ENCODE measurements at regions not wholly inside any gene's neighbourhood (a gene's known extent, or its start where the extent isn't known, plus 50 kb on each side); places are given as distances from the start of the nearest gene placed in this dataset.
"Not testable (repeated sequence)": the region's sequence is repeated elsewhere in the genome, so short reads cannot be mapped to it uniquely, and the experiment has no call there.

DNA sequence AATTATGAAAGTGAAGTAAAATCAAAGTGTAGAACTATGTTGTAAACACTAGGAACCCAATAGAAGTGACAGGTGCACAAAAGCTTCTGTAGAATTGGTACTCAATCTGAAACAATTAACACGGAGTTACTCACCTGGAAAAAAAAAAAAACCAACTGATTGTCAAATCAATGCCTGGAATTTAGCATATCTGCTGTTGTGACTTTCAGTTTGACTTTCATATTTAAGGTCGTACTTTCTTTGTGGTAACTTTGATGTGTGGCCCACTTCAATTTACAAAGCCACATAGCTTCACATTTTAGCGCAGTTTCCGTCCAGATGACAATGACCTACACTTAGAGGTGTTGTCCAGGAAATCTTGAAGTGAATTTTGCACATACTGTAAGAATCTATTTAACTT, 1124.9 kb downstream of the STIM2 start:
- DNase-seq, result no peak

- no peak for DNase-seq
Measured at GRCh38 chr4:27986476-27986875, 1125.8 kb downstream of the STIM2 start.

DNA sequence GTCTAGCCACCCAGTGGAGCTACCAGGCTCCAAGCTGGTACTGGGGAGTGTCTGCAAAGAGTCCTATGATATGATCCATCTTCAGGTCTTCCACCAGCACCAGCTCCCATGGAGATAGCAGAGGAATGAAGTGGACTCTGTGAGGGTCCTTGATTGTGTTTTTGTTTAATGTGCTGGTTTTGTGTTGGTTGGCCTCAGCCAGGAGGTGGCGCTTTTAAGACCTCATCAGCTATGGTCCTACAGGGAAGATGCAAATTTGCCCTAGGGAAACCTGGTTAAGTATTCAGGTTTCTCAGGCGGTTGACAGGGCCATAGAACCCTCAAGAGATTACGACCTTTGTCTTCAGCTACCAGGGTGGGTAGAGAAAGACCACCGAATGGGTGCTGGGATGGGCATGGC, 1141.1 kb downstream of the STIM2 start:
- DNase-seq, result no peak

DNA sequence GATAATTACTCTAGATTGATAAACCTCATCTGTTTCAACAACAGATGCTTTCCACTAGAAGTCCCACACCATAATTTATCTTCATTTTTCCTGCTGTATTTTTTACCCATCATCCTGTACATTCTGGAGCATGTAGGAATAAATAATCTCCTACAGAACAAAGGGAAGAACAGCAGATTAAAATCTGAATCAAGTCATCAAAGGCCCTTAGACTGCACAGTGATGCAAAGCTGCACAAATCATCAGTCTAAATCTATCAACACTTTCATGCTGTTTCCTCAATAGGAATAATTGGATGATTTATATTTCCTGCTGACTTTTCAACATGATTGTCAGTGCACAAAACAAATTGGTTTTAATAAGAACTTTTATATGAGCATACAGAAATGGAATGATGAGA, 1143.9 kb downstream of the STIM2 start:
- DNase-seq, result no peak

GRCh38 chr4:28006021-28006420, 1145.4 kb downstream of the STIM2 start:
- no peak for DNase-seq

DNA sequence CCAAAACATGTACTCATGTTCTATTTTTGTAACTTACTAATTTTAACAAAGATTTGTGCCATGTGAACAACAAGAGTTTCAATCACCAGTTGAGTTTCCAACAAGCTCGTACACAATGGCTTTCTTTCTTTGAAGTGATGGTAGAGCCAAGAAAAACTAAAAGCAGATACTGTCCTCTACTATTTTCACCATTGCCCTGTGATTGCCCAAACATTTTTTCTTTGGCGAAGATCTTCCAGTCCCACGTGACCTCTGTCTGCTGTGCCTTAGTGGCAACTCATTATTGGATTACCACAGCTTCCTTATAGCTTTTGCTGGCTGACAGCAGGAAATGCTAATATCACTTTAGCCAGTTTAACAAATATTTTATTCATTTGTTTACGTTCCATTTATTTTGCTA, 1147.1 kb downstream of the STIM2 start:
- DNase-seq, result no peak

DNA sequence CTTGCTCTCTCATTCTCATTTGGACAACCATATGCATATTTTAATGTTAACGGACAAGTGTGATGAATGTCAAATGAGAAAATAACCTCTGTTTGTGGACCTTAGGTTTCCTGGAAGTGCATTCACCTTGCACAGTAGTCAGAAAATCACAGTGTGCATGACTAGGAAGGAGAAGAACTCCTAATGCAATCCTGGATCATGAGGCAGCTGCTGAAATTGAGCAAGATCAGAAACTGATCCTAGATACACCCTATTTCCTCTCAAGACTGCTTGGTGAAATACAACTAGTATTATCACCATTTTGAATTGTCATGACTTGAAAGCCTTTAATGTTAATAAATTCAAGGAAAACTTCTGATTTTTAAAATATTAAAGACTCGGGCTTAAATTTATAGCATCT, 1148.9 kb downstream of the STIM2 start:
- DNase-seq, result no peak

- no peak for DNase-seq
Measured at GRCh38 chr4:28010577-28011240, 1150.1 kb downstream of the STIM2 start.

GRCh38 chr4:28014469-28014868, 1153.8 kb downstream of the STIM2 start:
- no peak for DNase-seq

DNA sequence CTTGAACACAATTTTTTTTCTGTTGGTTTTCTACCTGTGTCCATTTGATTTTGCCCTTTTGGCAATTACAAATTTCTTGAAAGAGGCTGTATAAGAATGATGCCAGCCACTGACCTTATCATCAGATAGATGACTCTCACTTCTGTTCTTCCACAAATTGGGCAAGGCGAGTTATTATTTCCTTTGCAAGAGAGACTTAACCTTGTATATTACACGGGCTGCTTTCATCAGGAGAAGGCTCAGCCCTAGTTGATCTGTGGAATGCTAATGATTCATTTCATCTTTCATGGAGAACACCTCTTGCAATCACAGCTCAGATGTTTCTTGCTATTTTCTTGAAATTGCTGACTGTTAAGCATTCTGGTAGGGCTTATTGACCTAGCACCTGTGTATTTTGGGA, 1155.4 kb downstream of the STIM2 start:
- no peak for DNase-seq

DNA sequence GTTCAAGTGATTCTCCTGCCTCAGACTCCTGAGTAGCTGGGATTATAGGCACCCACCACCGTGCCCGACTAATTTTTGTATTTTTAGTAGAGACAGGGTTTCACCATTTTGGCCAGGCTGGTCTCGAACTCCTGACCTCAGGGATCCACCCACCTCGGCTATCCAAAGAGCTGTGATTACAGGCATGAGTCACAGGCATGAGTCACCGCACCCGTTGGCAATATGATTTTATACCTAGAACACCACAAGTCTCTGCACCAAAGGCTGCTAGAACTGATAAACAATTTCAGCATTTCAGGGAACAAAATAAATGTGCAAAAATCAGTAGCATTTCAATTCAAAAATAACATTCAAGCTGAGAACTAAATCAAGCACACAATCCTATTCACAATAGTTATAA, 1177.6 kb downstream of the STIM2 start:
- DNase-seq, result not testable (repeated sequence)

DNA sequence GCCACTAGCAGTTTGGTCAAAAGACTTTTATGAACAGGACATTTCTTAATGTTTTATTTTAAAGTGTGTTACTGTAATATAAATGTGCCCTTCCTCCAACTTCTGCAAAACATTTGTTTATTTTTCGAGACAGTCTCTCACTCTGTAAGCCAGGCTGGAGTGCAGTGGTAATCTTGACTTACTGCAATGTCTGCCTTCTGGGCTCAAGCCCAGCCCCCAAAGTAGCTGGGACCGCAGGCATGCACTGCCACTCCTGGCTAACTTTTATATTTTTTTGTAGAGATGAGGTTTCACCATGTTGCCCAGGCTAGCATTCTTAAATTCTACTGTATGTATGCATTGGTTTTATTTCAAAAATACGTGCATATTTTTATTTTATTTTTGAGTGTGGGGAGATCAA, 1201.9 kb downstream of the STIM2 start:
- DNase-seq, result no peak

GRCh38 chr4:28073860-28074555, 1213.4 kb downstream of the STIM2 start:
- DNase-seq, result no peak

GRCh38 chr4:28075401-28075956, 1214.8 kb downstream of the STIM2 start:
- no peak for DNase-seq

DNA sequence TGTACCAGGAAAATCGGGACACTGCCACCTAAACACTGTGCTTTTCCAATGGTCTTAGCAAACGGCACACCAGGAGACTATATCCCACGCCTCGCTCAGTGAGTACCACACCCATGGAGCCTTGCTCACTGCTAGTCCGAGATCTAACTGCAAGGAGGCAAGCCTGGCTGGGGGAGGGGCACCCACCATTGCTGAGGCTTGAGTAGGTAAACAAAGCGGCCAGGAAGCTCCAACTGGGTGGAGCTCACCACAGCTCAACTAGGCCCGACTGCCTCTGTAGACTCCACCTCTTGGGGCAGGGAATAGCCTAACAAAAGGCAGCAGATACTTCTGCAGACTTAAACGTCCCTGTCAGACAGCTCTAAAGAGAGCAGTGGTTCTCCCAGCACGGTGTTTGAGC, 1216.6 kb downstream of the STIM2 start:
- not testable (repeated sequence) for DNase-seq

DNA sequence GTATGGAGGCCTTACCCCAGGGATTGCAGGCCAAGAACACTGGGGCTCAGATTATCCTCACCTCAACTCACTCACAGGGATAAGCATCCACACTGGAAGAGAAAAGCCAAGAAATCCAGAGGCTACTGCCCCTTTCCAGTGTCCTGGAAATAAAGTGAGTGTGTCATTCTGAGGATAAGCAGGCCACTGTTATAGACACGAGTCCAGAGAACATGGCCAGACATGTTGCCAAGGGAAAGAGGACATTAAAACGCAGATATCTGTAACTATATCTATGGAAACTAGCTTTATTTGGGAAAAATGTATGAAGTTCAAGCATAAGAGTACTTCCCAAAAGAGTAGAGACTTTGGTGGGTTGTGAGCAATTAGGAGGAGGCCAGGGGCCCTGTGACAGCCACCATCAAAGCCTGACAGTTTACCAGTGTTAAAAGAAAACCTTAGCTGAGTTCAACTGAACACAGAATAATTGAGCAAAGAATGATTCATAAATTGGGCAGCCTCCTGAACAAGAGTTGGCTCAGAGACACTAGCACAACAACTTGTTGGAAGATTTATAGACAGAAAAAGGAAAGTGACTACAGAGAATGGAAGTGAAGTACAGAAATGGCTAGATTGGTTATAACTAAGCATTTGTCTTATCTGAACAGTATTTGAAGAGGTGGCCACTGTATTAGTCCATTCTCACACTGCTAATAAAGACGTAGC, 1222.2 kb downstream of the STIM2 start:
- no peak for DNase-seq

- DNase-seq, result no peak
Measured at GRCh38 chr4:28092610-28093009, 1232.0 kb downstream of the STIM2 start.

- DNase-seq, result no peak
Measured at GRCh38 chr4:28093071-28093470, 1232.4 kb downstream of the STIM2 start.

DNA sequence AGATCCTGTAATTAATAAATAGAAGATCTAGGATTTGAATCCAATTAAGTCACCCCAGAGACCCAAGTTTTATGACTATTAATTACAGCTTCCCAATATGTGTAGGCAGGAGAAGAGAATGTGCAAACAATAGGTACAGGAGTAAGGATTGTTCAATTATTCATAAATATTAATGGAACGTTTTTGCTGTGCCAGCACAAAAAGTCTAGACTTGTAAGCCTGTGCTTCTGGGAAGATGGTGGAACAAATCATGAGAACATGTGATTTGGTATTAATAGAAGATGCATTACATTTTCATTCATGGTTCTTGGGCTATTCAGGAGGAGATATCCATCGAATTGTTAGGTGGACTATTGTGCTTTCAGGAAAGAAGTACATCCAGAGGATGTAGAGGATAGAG, 1240.9 kb downstream of the STIM2 start:
- no peak for DNase-seq

DNA sequence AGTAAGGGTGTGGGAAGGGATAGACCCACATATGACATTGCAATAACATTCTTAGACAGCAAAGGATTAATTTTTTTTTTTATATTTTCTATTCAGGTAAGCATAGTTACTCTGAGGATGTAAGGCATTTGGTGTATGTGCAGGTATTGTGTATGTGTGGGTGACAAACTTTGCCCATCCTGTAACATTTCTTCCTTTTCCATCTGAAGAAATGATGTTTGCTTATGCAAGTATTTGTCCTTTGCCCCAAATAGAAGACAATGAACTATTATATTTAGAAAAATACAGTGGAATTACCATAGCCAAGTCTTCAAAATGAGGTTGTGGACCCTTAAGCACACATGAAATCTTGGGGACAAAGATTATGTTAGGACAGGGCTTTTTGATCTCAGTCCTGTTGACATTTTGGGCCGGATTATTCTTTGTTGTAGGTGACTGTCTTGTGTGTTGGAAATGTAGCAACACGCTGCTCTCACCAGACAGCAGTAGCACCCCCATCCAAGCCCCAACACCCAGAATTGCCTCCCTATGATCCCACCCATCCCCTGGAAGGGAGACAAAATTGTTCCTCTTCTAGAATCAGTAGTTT, 1244.7 kb downstream of the STIM2 start:
- no peak for DNase-seq

DNA sequence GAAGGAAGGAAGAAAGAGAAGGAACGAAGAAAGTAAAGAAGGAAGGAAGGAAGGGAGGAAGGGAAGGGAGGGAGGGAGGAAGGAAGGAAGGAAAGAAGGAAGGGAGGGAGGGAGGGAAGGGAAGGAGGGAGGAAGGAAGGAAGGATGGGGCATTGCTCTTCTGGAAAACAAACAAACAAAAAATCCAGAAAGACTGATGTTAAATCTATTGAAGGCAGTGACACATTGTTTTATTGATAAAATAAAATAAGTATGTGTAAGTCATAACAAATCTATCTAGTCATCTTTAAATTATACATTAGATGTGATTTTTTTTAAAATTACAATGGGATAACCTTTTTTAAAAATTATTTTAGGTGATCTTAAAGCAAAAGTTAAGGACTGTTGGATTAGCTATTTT, 1245.5 kb downstream of the STIM2 start:
- DNase-seq, result no peak

DNA sequence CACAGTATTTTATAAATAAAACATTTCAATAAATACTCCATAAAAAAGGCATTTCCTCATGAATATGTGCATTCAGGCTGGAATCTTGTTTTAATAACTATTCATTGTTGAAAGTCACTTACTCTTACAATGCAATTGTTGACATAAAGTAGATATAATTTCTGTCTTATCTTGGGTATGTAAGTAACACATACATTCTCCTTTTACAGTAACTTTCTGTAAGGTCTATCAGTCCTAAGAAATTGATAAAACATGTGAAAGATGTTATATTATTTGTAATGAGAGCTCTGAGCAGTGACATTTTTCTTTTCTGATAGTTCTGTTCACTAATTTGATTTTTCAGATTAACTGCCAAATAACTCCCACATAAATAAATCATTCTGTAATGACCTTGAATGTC, 1249.2 kb downstream of the STIM2 start:
- no peak for DNase-seq

- not testable (repeated sequence) for DNase-seq
Measured at GRCh38 chr4:28112691-28113335, 1252.2 kb downstream of the STIM2 start.
